ENCODE measurements at regions not wholly inside any gene's neighbourhood (a gene's known extent, or its start where the extent isn't known, plus 50 kb on each side); places are given as distances from the start of the nearest gene placed in this dataset.
"Not testable (repeated sequence)": the region's sequence is repeated elsewhere in the genome, so short reads cannot be mapped to it uniquely, and the experiment has no call there.

DNA sequence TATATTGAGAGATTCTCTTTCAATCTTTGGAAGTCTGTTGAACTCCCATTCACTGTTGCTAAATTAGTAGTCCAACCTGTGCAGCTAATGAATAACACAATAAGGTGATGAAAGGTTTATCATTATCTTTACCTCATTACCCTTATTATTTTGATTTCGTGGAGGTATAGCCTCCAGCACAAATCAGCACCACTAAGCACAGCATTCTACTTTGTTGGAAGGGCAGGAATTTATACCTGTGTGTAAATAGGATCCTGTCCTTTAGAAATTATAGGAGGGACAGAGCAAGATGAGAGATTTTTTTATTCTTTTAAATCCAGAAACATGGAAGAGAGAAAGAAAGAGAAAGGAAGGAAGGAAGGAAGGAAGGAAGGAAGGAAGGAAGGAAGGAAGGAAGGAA lies 454.1 kb downstream of the PDGFC start:
- Histone ChIP-seq H3K27me3 (no peaks in the 10 kb centered on the region), H3K27ac (no peak overlapping the region), H3K4me3 (no peak overlapping the region), H3K36me3 (no peaks in the 10 kb centered on the region), H3K9me3 (no peaks in the 10 kb centered on the region), H3K4me1 (no peaks in the 10 kb centered on the region)
- DNase-seq (no peak), ATAC-seq (no peak)
- TF ChIP-seq, protein P1, sequence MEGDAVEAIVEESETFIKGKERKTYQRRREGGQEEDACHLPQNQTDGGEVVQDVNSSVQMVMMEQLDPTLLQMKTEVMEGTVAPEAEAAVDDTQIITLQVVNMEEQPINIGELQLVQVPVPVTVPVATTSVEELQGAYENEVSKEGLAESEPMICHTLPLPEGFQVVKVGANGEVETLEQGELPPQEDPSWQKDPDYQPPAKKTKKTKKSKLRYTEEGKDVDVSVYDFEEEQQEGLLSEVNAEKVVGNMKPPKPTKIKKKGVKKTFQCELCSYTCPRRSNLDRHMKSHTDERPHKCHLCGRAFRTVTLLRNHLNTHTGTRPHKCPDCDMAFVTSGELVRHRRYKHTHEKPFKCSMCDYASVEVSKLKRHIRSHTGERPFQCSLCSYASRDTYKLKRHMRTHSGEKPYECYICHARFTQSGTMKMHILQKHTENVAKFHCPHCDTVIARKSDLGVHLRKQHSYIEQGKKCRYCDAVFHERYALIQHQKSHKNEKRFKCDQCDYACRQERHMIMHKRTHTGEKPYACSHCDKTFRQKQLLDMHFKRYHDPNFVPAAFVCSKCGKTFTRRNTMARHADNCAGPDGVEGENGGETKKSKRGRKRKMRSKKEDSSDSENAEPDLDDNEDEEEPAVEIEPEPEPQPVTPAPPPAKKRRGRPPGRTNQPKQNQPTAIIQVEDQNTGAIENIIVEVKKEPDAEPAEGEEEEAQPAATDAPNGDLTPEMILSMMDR (IDR thresholded peaks at IDR 0.05) = no peak
- intact Hi-C loops (cut with DNase I) = no loop called here

DNA sequence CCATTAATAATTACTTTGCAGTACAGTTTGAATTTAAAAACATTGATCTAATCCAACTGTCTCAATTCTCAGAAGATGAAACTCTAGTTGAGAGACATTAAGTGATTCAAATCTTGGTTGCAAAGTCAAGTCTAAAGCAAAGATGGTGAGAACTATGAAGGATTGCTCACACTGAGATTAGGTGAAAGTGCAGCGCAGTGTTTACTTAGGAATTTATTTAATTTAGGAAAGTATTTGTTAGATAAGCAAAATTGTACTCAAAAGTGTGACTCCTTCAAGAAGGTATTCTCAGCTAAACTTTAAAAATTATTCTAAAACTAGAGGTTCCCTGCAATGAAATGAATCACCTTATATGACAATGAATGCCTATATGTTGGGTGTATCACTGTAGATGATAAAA lies 454.9 kb downstream of the PDGFC start:
- intact Hi-C loops (cut with DNase I) = no loop called here
- no peak for ATAC-seq
- H3K4me1 ChIP-seq = no peaks in the 10 kb centered on the region

DNA sequence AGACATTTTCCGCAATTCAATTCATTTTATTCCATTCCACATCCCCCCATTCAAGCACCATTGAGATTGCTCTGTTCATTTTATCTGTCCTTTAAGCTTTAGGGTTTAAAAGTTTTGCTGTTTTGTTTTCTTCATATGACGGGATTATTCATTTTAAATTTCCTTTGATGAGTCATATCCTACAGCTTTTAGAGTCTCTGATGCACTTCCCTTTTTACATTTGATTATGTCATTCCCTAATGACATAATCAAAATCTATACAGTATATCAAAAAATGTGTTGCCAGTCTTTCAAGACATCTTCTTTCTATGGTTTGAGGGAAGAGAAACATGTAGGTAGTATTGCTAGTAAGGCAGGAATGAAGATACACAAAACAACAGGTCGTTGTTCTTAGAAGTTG lies 456.3 kb downstream of the PDGFC start:
- Histone ChIP-seq H3K4me3 (no peak overlapping the region), H3K27ac (no peak overlapping the region), H3K9me3 (no peaks in the 10 kb centered on the region), H3K4me1 (no peaks in the 10 kb centered on the region), H3K36me3 (no peaks in the 10 kb centered on the region), H3K27me3 (no peaks in the 10 kb centered on the region)
- ATAC-seq (no peak), DNase-seq (no peak)
- intact Hi-C loops (cut with DNase I) = no loop called here
- TF ChIP-seq, protein P1 (IDR thresholded peaks at IDR 0.05) = no peak

More for the DNA sequence above, 454.9 kb downstream of the PDGFC start:
- TF ChIP-seq, protein P1 (IDR thresholded peaks at IDR 0.05) = no peak
- Histone ChIP-seq H3K27me3 (no peaks in the 10 kb centered on the region), H3K9me3 (no peaks in the 10 kb centered on the region), H3K4me3 (no peak overlapping the region), H3K27ac (no peak overlapping the region), H3K36me3 (no peaks in the 10 kb centered on the region)
- DNase-seq = no peak

DNA sequence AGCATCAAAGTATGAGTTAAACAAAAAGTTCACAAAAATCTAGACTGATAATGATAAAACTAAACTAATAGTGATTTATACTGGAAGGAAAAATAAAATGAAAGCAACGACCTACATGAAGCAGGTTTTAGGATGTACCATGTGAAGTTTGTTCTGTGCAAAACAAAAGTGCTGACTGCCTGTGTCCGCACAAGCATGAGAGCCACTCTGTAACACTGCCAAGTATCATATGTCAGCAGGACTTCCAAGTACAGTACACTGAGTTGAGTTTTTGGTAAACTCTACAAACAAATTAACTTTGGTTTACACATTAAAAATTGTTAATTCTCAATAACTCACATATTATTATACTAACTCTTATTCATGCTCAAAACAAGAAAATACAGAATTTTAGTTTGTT lies 459.0 kb downstream of the PDGFC start:
- Histone ChIP-seq H3K27ac (no peak overlapping the region), H3K27me3 (no peaks in the 10 kb centered on the region), H3K4me3 (no peak overlapping the region), H3K4me1 (no peaks in the 10 kb centered on the region), H3K36me3 (no peaks in the 10 kb centered on the region), H3K9me3 (no peaks in the 10 kb centered on the region)
- ATAC-seq = no peak
- intact Hi-C loops (cut with DNase I) = no loop called here
- TF ChIP-seq, protein P1 (IDR thresholded peaks at IDR 0.05) = no peak
- DNase-seq = peak in 2 of 4 donors; percentile 25 to 61

DNA sequence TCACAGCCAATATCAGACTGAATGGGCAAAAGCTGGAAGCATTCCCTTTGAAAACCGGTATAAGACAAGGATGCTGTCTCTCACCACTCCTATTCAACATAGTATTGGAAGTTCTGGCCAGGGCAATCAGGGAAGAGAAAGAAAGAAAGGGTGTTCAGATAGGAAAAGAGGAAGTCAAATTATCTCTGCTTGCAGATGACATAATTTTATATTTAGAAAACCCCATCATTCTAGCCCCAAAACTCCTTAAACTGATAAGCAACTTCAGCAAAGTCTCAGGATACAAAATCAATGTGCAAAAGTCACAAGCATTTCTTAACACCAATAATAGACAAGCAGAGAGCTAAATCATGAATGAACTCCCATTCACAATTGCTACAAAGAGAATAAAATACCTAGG lies 461.7 kb downstream of the PDGFC start:
- H3K4me3 ChIP-seq; H3K4me1 ChIP-seq; H3K27ac ChIP-seq; ATAC-seq; intact Hi-C loops (cut with DNase I); H3K9me3 ChIP-seq; H3K27me3 ChIP-seq; H3K36me3 ChIP-seq; DNase-seq: not testable (repeated sequence)

DNA sequence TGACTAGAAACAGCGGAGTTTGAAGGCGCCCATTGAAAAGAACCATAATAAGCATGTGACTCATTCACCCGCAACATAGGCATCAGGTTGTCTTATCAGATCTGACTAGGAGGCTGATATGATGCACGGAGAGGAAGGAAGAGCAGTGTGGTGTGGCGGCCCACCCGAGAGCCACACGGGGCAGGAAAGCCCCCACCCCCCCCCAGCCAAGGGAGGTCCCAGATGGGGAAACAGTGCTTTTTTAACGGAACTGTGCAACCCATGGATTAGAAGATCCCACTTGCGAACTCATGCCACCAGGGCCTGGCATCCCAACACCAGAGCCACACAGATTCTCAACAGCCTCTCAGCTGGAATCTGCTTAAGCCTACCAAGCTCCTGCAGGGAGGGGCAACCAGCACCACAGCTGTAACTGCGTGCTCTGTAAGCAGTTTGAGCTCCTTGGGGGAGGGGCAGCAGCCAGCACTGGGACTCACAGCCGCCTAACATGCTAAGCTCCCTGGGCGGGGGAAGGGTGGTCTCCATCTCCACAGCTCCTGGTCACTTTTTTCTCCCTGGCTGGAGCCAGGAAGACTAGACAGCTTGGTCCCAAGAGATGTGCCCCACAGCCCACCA lies 466.2 kb downstream of the PDGFC start:
- ATAC-seq (no peak), DNase-seq (peak in 1 of 4 donors; percentile 24)
- TF ChIP-seq, protein P1 (IDR thresholded peaks at IDR 0.05) = no peak

More for the DNA sequence above, 466.2 kb downstream of the PDGFC start:
- Histone ChIP-seq H3K27me3 (no peaks in the 10 kb centered on the region), H3K4me1 (no peaks in the 10 kb centered on the region), H3K4me3 (no peak overlapping the region), H3K36me3 (no peaks in the 10 kb centered on the region), H3K9me3 (no peaks in the 10 kb centered on the region), H3K27ac (no peak overlapping the region)
- intact Hi-C loops (cut with DNase I) = no loop called here

All from left lung (tissue), 4 donors.